IMR-90 (cell line): ENCODE measurements at regions not wholly inside any gene's neighbourhood (a gene's known extent, or its start where the extent isn't known, plus 50 kb on each side); places are given as distances from the start of the nearest gene placed in this dataset.

Experiments used
- ATAC-seq: fragments of 200-7000 bp; cut with Tn5 transposase; 2 replicates; pipeline ENCODE4 v1.9.1; 2020; ENCODE audit warnings: low read depth, mild to moderate bottlenecking, moderate library complexity
- BruUV-seq: library from RNA; stranded (reverse); fragments of 400-500 nt; replicated peaks from 2 replicates; lab custom pipeline; 2021; lab: Mats Ljungman, UMichigan
- CTCF ChIA-PET: fragments of 300-600 bp; formaldehyde crosslinking; extraction: SDS; loops from one replicate; lab custom pipeline; 2021; ENCODE audit warnings: antibody characterized with exemption; lab: Yijun Ruan, JAX
- POLR2A ChIA-PET: fragments of 300-600 bp; sonication (Branson Sonifier 250); formaldehyde crosslinking; loops from one replicate; lab custom pipeline; 2022; ENCODE audit warnings: antibody characterized with exemption; ENCODE audit not compliant: unreplicated experiment; lab: Charles Lee
- DNase-seq: peaks from one replicate; pipeline ENCODE4 v3.0.0; 2013
- H2AFZ ChIP-seq: replicated peaks from 2 replicates; pipeline ENCODE3; 2013; ENCODE audit warnings: low read length, mild to moderate bottlenecking; ENCODE audit not compliant: poor library complexity
- H2AK5ac ChIP-seq: 2 replicates; pipeline ENCODE4 v1.6.1; 2013; ENCODE audit warnings: low read depth, low read length, inconsistent platforms
- H2AK9ac ChIP-seq: replicated peaks from 2 replicates; pipeline ENCODE3; 2013; ENCODE audit warnings: mild to moderate bottlenecking, low read depth, low read length, moderate library complexity; ENCODE audit not compliant: poor library complexity
- H2BK120ac ChIP-seq: 2 replicates; pipeline ENCODE4 v1.6.1; 2013; ENCODE audit warnings: low read depth, low read length, inconsistent platforms
- H2BK15ac ChIP-seq: 3 replicates; pipeline ENCODE4 v1.6.1; 2013; ENCODE audit warnings: low read depth, low read length, inconsistent platforms
- H2BK20ac ChIP-seq: 2 replicates; pipeline ENCODE4 v1.6.1; 2013; ENCODE audit warnings: low read depth, mild to moderate bottlenecking, inconsistent platforms, low read length, moderate library complexity
- H2BK5ac ChIP-seq: 2 replicates; pipeline ENCODE4 v1.6.1; 2013; ENCODE audit warnings: mild to moderate bottlenecking, low read depth, low read length, inconsistent platforms; ENCODE audit not compliant: poor library complexity, severe bottlenecking
- H3K14ac ChIP-seq: replicated peaks from 2 replicates; pipeline ENCODE4 v1.6.1; 2013; ENCODE audit warnings: low read depth, low read length, inconsistent platforms
- H3K18ac ChIP-seq: 2 replicates; pipeline ENCODE4 v1.6.1; 2013; ENCODE audit warnings: low read depth, low read length, control low read depth
- H3K23ac ChIP-seq: 2 replicates; pipeline ENCODE4 v1.6.1; 2013; ENCODE audit warnings: low read depth, low read length, inconsistent platforms
- H3K27ac ChIP-seq: 2 replicates; pipeline ENCODE4 v1.5.1; 2013; ENCODE audit warnings: mild to moderate bottlenecking, control low read depth, low read length; ENCODE audit not compliant: insufficient read depth
- H3K27me3 ChIP-seq: 2 replicates; pipeline ENCODE4 v1.6.1; 2013; ENCODE audit warnings: low read length; ENCODE audit not compliant: control insufficient read depth, insufficient read depth
- H3K36me3 ChIP-seq: 2 replicates; pipeline ENCODE4 v1.6.1; 2013; ENCODE audit warnings: low read length, mixed read lengths; ENCODE audit not compliant: control insufficient read depth, insufficient read depth
- H3K4ac ChIP-seq: 2 replicates; pipeline ENCODE4 v1.6.1; 2013; ENCODE audit warnings: low read depth, low read length, inconsistent platforms
- H3K4me1 ChIP-seq: 2 replicates; pipeline ENCODE4 v1.6.1; 2013; ENCODE audit warnings: low read length, mixed read lengths; ENCODE audit not compliant: control insufficient read depth, insufficient read depth
- H3K4me2 ChIP-seq: 2 replicates; pipeline ENCODE4 v1.6.1; 2013; ENCODE audit warnings: low read depth, mild to moderate bottlenecking, control low read depth, low read length, moderate library complexity
- H3K4me3 ChIP-seq: 2 replicates; pipeline ENCODE4 v1.5.1; 2013; ENCODE audit warnings: low read depth, mild to moderate bottlenecking, control low read depth, low read length, moderate library complexity; ENCODE audit not compliant: insufficient read depth
- H3K56ac ChIP-seq: 2 replicates; pipeline ENCODE4 v1.6.1; 2013; ENCODE audit warnings: low read length, inconsistent platforms; ENCODE audit not compliant: insufficient read depth; ENCODE audit errors: extremely low read depth
- H3K79me1 ChIP-seq, 2 experiments: 2 replicates each; pipeline ENCODE4 v1.6.1; 2013; ENCODE audit warnings: low read length in 2 of 2, inconsistent platforms in 1 of 2, low read depth in 1 of 2
- H3K9ac ChIP-seq: 2 replicates; pipeline ENCODE4 v1.6.1; 2013; ENCODE audit warnings: low read depth, low read length, control low read depth
- H3K9me1 ChIP-seq: 2 replicates; pipeline ENCODE4 v1.6.1; 2013; ENCODE audit warnings: low read length, inconsistent platforms; ENCODE audit not compliant: insufficient read depth
- H3K9me3 ChIP-seq: 2 replicates; pipeline ENCODE4 v1.6.1; 2013; ENCODE audit warnings: low read length; ENCODE audit not compliant: control insufficient read depth, insufficient read depth
- H4K20me1 ChIP-seq: 2 replicates; pipeline ENCODE4 v1.6.1; 2013; ENCODE audit warnings: low read length, inconsistent platforms; ENCODE audit not compliant: insufficient read depth
- H4K5ac ChIP-seq: 2 replicates; pipeline ENCODE4 v1.6.1; 2013; ENCODE audit warnings: mild to moderate bottlenecking, low read depth, low read length, control low read depth
- H4K8ac ChIP-seq, 2 experiments: 2 replicates each; pipeline ENCODE4 v1.6.1; 2013; ENCODE audit warnings: low read depth in 2 of 2, low read length in 2 of 2, control low read depth in 1 of 2, inconsistent platforms in 1 of 2
- H4K91ac ChIP-seq: 2 replicates; pipeline ENCODE4 v1.6.1; 2013; ENCODE audit warnings: low read depth, low read length, inconsistent platforms; ENCODE audit not compliant: insufficient read depth
- ELK1 ChIP-seq: fragments of 150-350 bp; IDR thresholded peaks from 2 replicates; pipeline ENCODE4 v1.6.1; 2016; ENCODE audit warnings: low read depth, mild to moderate bottlenecking, low read length, moderate library complexity, borderline replicate concordance
- MAZ ChIP-seq: IDR thresholded peaks from 2 replicates; pipeline ENCODE4 v1.6.1; 2012; ENCODE audit warnings: low read depth, mild to moderate bottlenecking, low read length, improper control_type of control experiment, moderate library complexity, borderline replicate concordance
- POLR2A ChIP-seq: IDR thresholded peaks from 2 replicates; pipeline ENCODE4 v1.6.1; 2012; ENCODE audit warnings: mild to moderate bottlenecking, low read depth, low read length
- WGBS, 2 experiments: methylation state at CpG; one replicate each; pipeline versions ENCODE4 v1.1.5 to v1.1.7; 2013; ENCODE audit warnings: missing lambda C conversion rate in 2 of 2; ENCODE audit not compliant: insufficient read length in 1 of 2; ENCODE audit errors: extremely low coverage in 2 of 2; 5-methylcytosine and 5-hydroxymethylcytosine counted together
- dilution Hi-C: fragments of 300-500 bp; cut with HindIII; formaldehyde crosslinking; loops from one replicate; pipeline ENCODE4 v1.14.3; 2018; ENCODE audit warnings: low sequenced_read_pairs; ENCODE audit not compliant: unreplicated experiment
- in situ Hi-C: fragments of 300-500 bp; cut with MboI; formaldehyde crosslinking; loops from 3 replicates; pipeline ENCODE4 v1.14.3; 2019; ENCODE audit warnings: low sequenced_read_pairs, inconsistent platforms, mixed read lengths
- intact Hi-C: fragments of 100-400 bp; cut with micrococcal nuclease; formaldehyde crosslinking; loops from 2 replicates; pipeline ENCODE4 v1.10.0; 2022

DNA sequence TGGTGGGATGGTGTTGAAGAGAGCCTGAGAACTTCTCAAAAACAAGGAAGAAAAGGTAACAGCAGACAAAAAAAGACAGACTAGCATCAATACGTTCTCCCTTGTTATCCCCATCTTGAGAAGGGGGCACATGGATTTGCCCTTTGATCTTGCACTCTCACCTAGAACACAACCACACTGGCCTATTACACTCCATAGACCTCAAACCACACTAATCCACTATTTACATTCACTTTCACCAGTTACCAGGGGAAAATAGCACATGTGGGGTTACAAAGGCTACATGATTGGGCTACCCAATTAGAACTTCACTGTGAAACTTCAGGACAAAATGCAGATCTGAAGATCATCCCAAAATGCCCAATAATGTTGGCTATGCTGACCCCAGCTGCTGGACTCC is 72.6 kb upstream of the SELENOP start:
- Histone ChIP-seq H4K8ac (no peak overlapping the region), H3K27ac (no peak overlapping the region), H2BK15ac (no peak overlapping the region), H2AFZ (no peak overlapping the region), H3K36me3 (no peaks in the 10 kb centered on the region), H2BK120ac (no peak overlapping the region), H3K4me2 (no peak overlapping the region), H3K9me3 (no peaks in the 10 kb centered on the region), H3K27me3 (peaks cover 7% of the 10 kb centered on the region), H4K91ac (no peak overlapping the region), H3K18ac (no peak overlapping the region), H3K56ac (no peak overlapping the region), H3K23ac (no peak overlapping the region), H2BK20ac (no peak overlapping the region), H4K5ac (no peak overlapping the region), H2AK5ac (no peak overlapping the region), H2AK9ac (no peak overlapping the region), H3K14ac (no peak overlapping the region), H2BK5ac (no peak overlapping the region), H3K9ac (no peak overlapping the region), H4K20me1 (no peaks in the 10 kb centered on the region), H3K9me1 (no peaks in the 10 kb centered on the region), H3K4me3 (no peak overlapping the region), H3K79me1 (no peaks in the 10 kb centered on the region), H3K4me1 (no peaks in the 10 kb centered on the region; the same call in 1 of the 2 replicates), H3K4ac (no peak overlapping the region)
- no peak for DNase-seq
- no TSS peak for BruUV-seq
- in situ Hi-C loops (no loop called here), dilution Hi-C loops (no loop called here), intact Hi-C loops (loop anchor here (10.0 kb wide), 1 partner anchor 120 kb away; no protein-coding TSS in a partner anchor)
- TF ChIP-seq MAZ (no peak), POLR2A (no peak), ELK1 (no peak)
- ATAC-seq = no peak
- WGBS, 2 experiments = no CpG with 5 or more reads among the region's 1 CpG
- POLR2A ChIA-PET = no interaction called here
- CTCF ChIA-PET = no interaction called here
